ENCODE measurements at regions not wholly inside any gene's neighbourhood (a gene's known extent, or its start where the extent isn't known, plus 50 kb on each side); places are given as distances from the start of the nearest gene placed in this dataset.

DNA sequence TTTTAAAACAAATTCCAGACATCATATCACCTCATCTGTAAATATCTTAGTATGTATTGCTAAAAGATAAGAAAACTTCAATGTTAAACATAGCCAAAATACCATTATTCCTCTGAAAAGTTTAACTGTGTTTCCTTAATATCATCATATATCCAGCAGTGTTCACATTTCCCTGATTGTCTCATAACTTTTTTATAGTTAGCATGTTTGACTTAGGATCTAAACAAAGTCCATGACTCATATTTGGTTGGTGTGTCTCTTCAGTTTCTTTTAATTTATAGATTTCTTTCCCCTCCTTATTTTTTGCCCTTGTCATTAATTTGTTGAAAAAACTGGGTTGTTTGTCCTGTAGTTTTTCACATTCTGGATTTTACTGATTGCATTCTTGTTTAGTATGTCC lies 163.0 kb downstream of the RPS12 start:
- no peak for DNase-seq

DNA sequence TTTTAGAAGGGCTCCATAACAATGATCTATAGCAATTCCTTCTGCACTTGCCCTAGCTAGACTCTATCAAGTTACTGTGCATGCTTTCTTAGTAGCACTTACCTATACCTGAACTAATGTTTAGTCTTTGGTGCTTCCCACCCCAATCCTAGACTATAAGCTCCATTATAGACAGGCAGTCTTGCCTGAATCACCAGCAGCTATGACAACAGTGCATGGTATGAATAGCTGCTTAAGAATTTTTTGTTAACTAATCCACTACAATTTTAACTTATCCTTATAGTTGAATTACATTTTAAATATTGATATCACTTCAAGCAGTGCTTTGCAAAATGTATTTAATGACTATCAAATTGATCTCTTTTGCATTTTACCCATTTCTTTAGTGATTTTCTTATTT lies 164.3 kb downstream of the RPS12 start:
- DNase-seq: no peak

DNA sequence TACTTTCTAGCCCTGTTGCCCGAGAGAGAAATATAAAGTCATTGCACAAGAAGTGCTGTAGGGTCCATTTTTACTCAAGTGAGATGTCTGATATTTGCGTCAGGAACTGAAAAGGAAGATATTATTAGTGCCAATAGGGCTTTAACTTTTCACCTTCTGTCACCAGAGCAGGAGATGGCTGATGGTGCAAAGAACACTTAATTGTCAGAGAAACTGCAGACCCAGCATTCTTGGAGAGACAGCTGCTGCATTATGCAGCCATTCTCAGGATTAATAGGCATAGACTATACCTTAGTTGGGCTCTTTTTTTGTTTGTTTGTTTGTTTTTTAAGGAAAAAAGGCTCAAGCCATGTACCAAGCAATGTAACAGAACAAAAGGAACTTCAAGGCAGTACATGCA lies 179.4 kb downstream of the RPS12 start:
- DNase-seq: no peak

DNA sequence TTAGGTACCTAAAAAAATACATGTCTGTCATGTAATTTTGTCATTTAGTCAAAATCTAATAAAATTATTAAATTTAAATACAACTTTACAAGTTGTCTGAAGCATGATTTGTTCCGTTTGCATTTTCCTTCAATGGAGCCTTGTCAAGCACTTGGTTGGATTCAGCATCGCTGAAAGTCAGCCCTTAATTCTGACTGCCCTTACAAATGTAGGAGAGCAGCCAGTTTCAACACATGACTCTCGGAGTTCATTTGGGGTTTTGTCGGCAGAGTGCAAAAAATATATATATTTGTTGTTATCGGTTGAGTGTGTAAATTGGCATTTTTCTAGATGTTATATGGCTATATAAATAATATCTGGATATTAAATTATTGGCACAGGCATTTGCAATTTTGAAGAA lies 180.6 kb downstream of the RPS12 start:
- no peak for DNase-seq

DNA sequence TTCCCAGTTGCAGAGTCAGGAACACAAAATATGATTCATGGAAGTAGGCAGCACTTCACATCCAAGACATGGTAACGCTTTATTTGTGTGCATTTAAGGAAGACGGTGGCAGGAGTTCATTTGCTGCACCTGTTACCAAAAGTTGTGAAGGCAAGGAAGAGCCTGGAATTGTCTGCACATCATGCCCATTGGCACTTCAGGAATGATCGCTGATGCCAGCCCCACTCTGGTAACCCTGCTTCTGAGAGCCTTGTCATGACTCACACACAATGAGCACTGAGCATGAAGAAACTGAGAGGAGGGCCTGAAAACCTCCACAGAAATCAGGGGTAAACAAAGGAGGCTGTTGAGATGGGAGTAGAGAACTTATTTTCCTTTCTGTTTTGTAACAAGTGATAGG lies 181.1 kb downstream of the RPS12 start:
- DNase-seq: no peak

DNA sequence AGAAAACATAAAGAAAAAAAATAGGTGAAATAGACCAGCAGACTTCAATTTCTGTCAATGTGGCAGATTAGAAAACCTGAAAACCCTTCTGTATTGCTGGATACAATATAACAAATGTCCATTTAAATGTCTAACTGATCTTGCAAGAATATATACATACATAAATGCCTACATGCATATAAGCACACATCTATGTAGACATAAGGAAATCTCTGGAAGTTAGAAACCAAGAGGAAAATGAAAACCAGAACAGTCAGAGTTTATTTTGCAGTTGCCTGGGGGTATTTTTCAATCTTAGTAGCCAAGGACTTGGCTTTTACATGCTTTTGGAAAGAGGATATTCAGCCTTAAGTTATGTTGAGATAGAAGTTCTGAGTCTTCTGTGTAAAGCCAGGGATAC lies 184.0 kb downstream of the RPS12 start:
- no peak for DNase-seq

DNA sequence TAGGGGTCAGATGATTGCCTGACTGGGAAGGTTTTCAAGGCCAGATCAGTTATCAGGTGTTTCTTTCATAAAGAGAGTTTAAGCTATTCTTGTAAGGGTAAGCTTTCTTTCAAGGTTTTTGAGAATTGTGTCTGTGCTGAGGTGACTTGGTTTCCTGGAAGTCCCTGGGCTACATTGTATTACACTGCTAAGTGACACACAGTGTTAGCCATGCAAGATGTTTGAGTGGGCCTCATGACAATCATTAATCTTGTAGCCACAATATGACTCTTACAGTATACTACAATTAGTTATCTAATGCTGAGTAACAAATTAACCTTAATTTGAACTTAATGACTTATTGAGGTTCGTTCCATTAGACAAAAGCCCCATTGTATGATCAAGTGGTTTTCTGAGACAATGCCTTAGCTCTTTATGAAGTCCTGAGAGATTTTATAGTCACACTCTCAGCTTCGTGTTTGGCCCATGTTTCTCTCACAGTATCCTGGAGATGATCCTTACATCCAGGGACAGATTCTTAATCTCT lies 186.7 kb downstream of the RPS12 start:
- no peak for DNase-seq

DNA sequence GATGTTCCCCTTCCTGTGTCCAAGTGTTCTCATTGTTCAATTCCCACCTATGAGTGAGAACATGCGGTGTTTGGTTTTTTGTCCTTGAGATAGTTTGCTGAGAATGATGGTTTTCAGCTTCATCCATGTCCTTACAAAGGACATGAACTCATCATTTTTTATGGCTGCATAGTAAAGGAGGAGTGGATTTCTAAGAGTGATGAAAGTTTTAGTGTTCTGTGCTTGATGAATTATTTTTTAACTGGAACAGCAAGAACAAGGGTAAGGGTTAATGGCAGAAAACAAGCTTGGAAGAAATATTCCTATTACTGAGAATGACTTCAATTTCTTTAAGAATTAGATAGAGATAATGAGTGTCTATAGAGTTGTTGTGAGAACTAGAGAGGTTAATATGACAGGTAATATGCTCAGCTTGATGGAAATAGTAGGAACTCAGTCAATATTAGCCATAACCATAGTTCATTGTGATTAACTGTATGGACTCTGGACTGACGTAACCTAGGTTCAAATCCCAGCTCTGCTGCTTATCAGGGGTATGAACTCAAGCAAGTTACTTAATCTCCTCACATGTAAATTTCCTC lies 190.0 kb downstream of the RPS12 start:
- no peak for DNase-seq

DNA sequence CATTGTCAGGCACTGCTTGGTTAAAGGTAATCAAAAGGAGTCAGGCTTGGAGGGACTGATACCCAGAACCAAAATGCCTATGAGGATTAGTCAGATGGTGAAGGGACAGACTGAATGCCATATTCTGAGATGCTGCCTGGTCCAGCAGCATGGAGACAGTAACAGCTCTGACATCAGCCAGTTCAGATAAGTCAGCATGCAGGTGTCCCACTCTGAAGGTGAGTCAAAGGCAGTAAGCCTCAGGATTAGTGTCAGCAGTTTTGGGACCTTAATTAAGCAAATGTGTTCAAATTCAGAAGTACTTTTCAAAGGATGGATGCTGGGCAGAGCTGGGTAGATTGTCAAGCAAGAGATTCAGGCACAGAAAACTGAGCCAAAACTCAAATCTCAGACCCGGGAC lies 198.4 kb downstream of the RPS12 start:
- no peak for DNase-seq

DNA sequence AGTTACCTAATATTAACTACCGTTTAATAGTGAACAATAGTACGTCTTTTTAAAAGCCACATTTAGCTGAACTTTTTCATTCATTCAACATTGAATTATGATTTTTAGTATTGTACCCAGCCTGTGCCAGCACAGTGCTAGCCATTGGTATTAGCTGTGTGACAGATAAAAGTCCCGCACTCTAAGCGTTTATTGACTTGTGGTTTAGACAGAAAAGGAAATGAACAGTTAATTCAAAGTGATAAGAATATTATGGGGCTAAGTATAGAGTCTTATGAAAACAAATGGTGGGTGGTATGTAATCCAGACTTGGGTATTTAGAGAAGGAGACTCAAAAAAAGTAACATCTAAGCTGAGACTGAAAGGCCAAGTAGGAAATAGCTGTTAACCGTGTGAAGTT lies 202.3 kb downstream of the RPS12 start:
- DNase-seq: no peak

DNA sequence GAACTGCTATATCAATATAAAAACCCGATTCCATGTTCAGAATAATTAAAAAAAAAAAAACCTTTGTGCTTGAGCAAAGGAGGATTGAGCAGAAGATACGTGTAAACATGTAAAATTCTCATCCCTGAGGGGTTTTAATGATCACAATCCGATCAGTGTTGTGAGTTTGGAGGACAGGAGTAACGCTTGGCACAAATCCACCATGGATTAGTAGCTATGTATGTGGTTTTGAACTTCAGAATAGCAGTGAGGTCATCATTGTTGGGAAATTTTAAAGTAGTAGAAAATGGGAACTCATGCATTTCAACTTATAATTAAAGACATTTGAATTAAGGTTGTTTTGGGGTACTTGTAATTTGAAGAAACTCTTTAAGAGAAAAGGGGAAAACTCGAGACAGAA lies 203.2 kb downstream of the RPS12 start:
- DNase-seq: no peak

DNA sequence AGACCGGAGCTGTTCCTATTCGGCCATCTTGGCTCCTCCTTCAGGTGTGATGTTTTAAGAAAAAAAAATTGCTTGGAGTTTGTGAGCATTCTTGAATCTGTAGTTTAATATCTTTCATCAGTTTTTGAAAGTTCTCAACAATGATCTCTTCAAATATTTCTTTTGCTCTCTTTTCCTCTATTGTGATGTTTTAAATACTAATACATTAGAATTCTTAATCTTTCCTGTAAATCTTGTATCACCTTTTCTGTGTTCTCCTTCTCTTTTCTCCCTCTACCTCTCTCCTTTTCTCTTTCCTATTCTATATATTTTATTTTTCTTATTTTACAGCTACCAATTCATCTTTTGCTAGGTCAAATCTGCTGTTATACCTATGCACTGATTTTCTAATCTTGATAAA lies 212.3 kb downstream of the RPS12 start:
- DNase-seq: no peak

DNA sequence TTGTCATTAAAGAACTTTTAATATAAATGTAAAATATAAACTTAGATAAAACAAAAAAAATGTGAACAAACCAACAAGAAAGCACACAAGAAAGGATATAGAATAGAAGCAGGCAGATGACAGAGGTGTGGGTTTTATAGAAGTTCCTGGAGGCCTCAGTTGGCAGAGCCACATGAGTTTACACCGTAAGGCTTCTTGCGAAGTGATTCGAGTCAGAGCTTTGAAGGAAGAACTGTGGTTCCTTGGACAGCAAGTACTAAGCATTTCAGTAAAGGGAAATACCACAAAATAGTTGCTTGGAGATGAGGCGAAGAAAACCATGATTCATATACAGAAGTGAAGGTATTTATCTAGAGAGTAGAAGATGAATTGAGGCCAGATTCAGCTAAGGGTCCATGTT lies 207.9 kb upstream of the EYA4 start:
- DNase-seq: no peak

DNA sequence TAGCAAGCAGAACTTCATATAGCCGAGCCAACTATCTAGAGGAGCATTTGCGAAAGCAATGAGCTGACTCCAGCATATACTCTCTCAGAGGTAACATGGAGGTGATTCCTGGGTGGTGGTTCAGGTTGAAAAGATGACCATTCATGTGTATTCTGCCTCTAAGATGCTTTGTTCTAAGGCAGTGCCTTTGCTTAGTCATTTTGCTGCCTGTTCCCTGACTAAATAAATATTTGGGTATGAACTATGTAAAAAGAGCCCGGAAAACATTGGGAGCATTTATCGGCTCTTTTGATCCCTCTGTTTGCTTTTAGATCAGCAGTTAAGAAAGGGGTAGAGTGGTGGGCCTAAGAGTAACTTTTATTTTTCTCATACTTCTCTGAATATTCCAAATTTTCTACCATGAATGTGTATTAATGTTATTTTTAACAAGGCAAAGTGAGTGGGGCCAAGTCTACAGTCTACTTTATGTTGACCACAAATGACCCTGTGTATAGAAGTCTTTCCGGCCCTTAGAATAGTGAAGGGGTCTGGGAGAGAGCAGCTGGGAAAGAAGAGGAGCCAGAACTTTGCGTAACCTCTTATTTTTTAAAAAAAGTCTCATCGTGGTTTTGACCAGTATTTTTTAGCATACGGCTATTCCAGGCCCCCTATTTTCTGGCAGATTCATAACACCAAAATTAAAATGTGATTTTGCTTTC lies 206.5 kb upstream of the EYA4 start:
- DNase-seq: no peak

DNA sequence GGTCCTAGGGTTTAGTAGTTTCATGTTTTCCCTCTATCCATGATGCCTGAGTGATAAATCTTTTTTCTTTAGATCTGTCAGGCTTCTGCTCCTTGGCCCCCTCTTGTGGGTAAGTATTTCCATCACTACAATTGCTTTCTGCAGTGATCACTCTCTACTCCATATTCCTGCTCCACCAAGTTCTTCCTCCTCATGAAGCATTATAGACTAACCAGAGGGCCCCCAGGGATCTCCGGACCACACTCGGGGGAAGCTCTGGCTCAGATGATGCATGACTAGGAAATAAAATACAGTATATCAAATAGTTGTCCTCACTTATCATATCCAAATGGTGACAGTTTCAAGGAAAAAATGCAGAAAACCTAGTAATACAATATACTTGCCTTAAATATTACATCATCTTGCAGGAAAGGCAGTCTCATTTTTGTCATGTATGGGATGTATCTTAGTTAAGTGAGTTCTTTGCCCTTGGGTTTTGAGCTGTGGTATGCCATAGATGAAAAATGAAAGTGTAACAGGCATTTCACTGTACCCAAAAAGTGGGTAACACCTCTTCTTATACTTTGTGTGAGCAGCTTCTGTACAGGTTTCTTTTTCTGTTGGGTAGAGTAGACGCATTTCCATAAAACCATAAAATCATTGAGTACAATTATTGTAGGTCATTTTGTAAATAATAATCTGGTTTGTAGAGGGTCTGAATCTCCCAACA lies 200.9 kb upstream of the EYA4 start:
- DNase-seq: no peak

DNA sequence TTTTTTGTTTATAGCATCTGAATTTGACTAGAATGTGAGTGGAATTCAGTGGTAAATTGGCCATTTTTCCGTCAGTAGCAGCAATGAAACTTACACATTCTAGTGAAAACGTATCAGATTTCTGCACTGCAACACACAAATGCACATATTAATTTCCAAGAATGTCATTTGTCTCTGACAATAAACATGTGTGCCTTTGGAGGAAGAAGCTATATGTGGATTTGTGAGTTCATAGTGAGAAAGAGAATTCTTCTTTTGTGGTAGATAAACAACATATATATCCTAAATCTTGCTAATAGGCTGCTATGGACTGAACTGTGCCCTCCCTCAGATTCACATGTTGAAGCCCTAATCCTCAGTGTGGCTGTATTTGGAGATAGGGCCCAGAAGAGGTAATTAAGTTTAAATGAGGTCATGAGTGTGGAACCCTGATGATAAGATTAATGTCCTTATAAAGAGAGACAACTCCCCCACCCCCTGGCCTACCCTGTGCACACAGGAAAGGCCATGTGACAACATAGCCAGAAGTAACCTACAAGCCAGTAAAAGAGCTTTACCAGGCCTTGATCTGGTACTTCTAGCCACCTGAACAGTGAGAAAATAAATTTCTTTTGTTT lies 200.2 kb upstream of the EYA4 start:
- no peak for DNase-seq

DNA sequence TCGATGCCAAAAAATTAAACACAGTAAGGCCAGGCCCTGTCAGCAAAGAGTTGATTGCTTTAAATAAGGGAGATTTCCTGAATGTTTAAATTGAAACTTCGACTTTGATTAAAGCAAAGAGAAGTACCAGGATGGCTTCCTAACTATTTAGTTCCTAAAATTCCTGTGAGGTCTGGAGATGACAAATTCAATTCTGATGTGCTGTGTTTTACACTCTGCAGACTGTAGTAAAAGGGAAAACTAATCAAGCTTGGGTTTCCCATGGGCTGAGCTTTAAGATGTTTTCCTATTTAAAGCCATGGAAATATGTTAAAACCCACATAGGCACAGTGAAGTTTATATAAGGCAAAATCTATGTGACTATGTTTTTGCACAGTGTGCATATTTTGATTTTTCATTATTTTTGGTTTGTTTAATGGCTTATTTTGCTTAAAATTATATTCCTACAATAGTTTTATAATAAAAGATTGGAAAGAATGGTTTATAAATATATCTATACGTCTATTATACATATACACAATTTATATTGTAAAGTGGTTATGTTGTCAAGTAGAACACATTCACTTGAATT lies 198.5 kb upstream of the EYA4 start:
- DNase-seq: no peak

DNA sequence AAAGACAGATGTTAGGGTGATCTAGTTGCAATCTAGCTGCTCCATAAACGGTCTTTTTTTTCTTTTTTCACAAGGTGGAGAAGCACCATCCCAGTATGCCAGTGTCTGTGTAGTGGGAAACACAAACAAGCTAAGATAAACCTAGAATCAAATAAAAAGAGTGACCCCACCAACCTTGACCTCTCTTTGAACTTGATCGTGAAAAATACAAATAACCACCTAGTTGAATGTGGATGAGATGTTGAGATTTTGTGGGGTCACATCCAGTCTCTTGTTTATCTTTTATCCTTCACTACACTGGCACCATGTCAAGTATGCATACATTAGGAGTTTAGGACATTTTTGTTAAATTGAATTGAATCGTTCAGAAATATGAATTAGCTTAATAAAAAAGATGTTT lies 194.6 kb upstream of the EYA4 start:
- DNase-seq: no peak

DNA sequence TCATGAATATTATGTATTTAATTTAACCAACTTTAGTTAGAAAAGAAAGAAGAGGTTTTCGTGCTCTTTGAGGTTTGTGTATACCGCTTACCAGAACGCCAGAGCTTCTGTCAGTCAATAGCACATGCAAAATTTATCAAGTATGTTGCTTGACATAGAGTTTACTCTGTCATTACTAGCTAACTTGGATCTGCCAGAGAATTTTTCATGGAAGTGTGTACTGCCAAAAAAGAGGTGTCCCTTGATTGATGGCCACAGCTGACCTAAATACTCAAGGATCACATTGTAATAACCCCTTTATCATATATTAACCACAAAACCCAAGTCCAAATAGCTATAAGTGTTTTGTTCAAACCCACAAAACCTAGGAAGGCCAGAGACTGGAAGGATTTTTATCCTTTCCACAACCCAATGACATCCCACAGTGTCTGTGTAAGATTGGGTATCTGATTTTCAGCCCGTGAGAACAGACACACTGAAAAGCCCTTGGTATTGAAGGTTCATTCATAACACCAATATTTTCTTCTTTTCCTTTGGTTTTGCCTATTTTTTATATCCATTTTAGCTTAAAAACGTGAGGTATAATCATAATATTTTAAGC lies 194.0 kb upstream of the EYA4 start:
- DNase-seq: no peak

DNA sequence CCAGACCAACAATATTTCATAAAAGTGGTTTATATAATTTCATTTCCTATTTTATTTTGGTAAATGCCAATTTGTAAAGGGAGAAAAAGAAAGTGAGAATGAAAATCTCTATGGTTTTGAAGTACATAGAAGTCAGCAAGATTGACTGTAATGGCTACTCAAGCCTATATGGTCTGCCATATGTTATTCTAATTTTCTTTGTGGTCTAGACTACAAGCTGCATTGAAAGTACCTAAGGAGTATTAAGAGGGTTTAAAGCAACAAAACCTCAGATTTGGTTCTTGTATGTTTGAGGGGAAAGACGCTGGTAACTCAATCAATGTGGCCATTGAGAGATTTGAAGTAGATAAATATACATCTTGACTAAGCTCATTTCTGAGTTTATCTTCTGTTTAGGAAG lies 193.5 kb upstream of the EYA4 start:
- no peak for DNase-seq

DNA sequence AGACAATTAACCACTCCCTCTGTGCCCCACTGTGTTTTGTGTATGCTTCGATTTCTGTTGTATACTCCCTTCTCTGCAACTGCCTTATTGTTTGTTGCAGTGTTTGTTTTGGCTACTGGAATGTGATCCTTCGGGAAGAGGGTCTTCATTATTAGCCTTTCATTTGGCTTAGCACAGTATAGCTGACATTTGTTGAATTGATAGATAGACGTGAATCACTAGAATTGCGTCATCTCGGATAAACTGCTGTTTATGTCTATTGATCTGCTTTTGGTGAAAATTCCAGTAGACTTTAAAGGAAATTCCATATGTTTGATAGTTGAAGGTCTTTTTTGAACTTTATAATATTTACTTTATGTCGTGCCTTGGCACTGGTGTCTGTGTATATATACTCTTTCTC lies 189.9 kb upstream of the EYA4 start:
- DNase-seq: no peak

DNA sequence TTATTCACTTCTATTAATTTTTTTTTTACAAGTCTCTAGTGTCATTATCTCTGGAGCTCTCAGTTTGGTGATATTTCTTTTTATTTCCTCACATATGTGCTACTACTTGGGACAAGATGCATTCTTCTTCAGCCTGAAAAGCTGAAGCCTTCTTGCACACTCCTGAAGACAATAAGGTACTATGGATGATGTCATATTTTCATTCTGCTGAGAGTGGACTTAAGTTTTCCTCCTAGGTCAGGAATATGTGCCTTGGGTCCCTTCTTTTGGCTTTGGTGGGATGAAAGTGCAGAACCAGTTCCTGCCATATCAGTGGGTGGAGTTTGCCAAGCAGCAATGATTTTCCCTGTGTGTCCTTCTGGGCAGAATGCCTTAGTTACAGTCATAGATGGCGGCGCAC lies 188.7 kb upstream of the EYA4 start:
- no peak for DNase-seq

DNA sequence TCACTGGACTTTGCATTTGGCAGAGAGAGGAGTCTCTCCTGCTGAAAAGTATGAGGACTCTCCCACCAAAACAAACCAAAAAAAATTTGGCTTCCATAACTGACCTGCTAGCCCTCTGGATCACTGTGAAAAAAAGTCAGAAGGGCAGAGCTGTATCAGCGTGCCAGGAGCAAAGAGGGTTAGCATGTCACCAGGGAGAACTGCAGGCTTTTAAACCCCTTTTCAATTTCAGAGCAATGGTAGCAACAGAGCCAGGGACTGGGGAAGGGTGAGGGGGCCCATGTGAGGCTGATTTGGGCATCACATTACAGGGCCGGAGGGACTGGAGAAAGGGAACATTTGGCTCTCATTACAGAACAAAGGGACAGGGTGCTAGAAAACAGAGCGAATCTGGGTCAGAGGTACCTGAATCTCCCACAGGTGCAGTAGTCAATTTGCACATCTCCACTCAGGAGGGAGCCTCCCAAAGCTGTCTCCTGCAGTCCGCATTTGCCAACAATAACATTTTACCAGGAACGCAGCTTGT lies 185.7 kb upstream of the EYA4 start:
- DNase-seq: no peak
